ENCODE measurements at regions not wholly inside any gene's neighbourhood (a gene's known extent, or its start where the extent isn't known, plus 50 kb on each side); places are given as distances from the start of the nearest gene placed in this dataset.

DNA sequence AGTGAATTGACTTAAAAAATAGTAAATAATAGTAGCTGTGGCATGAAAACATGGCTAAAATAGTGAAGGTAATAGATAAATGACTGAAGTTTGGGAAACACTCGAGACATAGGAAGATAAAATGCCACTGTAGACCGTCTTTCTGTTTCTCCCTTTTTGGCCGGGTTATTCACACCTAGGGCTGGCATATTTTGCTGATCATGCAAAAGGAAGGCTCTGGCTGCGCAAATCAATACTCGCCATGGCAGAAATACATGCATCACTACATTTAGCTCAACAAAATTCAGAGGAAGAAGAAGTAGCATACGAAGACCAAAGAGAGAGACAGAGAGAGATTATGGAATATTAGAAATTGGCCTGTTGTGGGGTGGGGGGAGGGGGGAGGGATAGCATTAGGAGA, 242.2 kb upstream of the KBTBD8 start:
- H3K4me1 ChIP-seq (ENCODE audit: control insufficient read depth, low read depth, low read length) = no peaks in the 10 kb centered on the region
- H3K9me3 ChIP-seq (ENCODE audit: control insufficient read depth, low read depth, low read length) = no peaks in the 10 kb centered on the region
- no peak overlapping the region for H3K4me3 ChIP-seq (ENCODE audit: low read length)
- no peaks in the 10 kb centered on the region for H3K27me3 ChIP-seq (ENCODE audit: control insufficient read depth, insufficient read depth, low read length)
- H3K36me3 ChIP-seq (ENCODE audit: control insufficient read depth, low read depth, low read length) = no peaks in the 10 kb centered on the region
- H3K27ac ChIP-seq (ENCODE audit: low read length) = no peak overlapping the region
- no peak overlapping the region for H3K9ac ChIP-seq (ENCODE audit: low read length)

DNA sequence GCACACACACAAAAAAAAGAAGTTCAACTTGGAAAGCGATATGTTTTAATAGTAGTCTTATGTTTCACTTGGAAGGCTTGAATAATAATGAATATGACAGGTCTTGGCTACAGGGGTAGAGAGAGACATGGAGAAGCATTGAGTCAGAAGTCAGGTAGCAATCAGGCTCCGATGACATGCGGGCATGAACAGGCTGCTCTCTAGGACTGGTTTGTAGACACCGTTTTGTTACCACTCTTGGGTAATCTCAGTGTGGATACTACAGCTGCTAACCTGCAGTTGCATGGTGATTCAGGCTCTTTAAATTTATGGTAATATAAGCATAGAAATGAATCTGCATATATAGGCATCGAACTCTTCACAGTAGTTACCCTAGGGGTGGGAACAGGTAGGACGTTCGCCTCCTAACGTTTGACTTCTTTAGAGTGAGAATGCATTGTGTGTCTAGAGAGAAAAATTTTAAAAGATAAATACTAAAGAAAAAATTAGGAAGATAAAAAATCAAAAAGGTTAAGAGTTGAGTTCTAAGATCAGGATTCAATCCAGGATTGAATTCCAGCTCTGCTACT, 241.6 kb upstream of the KBTBD8 start:
- Histone ChIP-seq H3K9ac (ENCODE audit: low read length) (no peak overlapping the region), H3K9me3 (ENCODE audit: control insufficient read depth, low read depth, low read length) (no peaks in the 10 kb centered on the region), H3K36me3 (ENCODE audit: control insufficient read depth, low read depth, low read length) (no peaks in the 10 kb centered on the region), H3K4me3 (ENCODE audit: low read length) (no peak overlapping the region), H3K27me3 (ENCODE audit: control insufficient read depth, insufficient read depth, low read length) (no peaks in the 10 kb centered on the region), H3K27ac (ENCODE audit: low read length) (no peak overlapping the region), H3K4me1 (ENCODE audit: control insufficient read depth, low read depth, low read length) (no peaks in the 10 kb centered on the region)

DNA sequence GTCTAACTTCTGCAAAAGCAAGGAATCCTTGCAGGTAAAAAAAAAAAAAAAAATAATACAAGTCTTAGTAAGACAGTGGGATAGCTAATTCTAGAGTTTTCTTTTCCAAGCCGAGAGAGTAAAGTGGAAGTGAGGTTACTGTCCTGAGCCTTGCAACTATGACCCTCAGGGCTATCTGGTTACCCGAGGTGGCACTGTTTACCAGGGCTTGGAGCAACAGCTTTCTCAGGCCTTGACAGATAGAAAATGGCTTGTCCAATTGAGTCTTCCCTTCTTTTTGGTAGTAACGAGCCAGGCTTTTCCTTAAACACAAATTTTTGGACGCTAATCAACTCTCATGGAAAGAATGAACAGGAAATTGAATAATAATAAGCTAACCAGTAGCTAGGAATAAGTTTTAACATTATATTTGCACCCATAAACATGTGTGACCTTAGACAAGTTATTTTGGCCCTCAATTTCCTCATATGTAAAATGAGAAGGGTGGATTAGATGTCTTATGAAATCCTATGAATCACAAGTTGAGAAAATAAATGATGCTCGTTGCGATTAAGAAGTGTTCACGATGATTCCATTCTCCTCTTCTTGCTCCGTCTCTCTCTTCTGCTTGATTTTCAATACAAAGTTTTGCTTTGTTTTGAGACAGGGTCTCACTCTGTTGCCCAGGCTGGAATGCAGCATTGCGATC, 236.9 kb upstream of the KBTBD8 start:
- Histone ChIP-seq H3K4me1 (ENCODE audit: control insufficient read depth, low read depth, low read length) (no peaks in the 10 kb centered on the region), H3K27ac (ENCODE audit: low read length) (no peak overlapping the region), H3K4me3 (ENCODE audit: low read length) (no peak overlapping the region)

DNA sequence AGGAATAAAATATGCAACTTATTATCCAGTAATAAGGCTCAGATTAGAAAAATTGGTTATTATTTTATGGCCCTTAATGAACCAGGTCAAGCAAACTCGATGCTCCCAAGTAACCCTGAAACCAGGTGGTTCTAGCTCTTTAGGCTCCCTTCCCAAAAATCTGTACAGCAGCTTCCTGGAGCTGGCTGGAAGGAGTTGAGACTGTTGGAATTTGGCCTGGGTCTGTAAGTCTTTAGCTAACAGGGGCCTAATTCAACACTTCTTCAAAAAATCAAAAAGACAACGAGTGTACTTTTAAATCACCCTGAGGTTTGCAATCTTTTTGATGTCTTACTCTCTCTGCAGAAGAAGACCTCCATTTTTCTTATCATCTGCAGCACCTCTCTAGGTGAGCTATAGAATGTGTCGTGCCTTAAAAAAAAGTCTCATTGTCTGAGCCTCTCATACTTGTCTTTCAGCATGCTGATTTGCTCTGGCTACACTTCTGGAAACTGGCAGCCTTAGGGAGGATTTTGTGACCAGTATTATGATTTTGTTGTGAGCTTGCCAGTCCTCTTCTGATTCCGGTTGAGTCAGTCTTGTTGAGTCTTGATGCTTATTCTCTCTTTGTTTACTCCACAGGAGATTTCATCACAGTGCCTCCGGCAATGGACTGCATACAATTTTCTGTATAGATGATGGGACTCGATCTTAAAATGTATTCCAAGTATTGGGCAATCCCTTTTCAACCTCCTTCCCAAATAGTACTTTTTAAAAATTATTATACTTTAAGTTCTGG, 235.0 kb upstream of the KBTBD8 start:
- no peak overlapping the region for H3K27ac ChIP-seq (ENCODE audit: low read length)
- no peaks in the 10 kb centered on the region for H3K36me3 ChIP-seq (ENCODE audit: control insufficient read depth, low read depth, low read length)
- H3K9ac ChIP-seq (ENCODE audit: low read length) = no peak overlapping the region
- H3K27me3 ChIP-seq (ENCODE audit: control insufficient read depth, insufficient read depth, low read length) = no peaks in the 10 kb centered on the region
- H3K9me3 ChIP-seq (ENCODE audit: control insufficient read depth, low read depth, low read length) = no peaks in the 10 kb centered on the region
- H3K4me1 ChIP-seq (ENCODE audit: control insufficient read depth, low read depth, low read length) = no peaks in the 10 kb centered on the region
- no peak overlapping the region for H3K4me3 ChIP-seq (ENCODE audit: low read length)

More for the DNA sequence above, 236.9 kb upstream of the KBTBD8 start:
- no peaks in the 10 kb centered on the region for H3K27me3 ChIP-seq (ENCODE audit: control insufficient read depth, insufficient read depth, low read length)
- H3K9me3 ChIP-seq (ENCODE audit: control insufficient read depth, low read depth, low read length) = no peaks in the 10 kb centered on the region
- no peak overlapping the region for H3K9ac ChIP-seq (ENCODE audit: low read length)
- H3K36me3 ChIP-seq (ENCODE audit: control insufficient read depth, low read depth, low read length) = no peaks in the 10 kb centered on the region

DNA sequence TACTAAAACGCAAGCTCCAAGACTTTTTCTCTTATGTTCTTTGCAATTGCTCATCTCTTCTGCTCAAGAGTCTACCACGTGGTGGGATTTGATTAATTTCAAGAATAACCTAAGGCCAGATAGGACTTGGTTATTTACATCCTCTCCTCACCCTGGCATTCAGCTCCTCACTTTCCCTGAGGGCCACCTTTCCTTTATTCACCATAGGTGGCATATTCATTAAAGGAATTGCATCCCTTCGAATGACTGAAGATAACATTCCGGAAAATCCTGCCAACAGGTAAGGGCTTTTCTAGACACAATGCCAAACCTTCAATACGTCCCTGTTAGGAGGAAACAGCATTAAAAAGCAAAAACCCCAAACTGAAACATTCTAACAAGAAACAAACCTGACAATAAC, 220.0 kb upstream of the KBTBD8 start:
- Histone ChIP-seq H3K9ac (ENCODE audit: low read length) (no peak overlapping the region), H3K27me3 (ENCODE audit: control insufficient read depth, insufficient read depth, low read length) (no peaks in the 10 kb centered on the region), H3K9me3 (ENCODE audit: control insufficient read depth, low read depth, low read length) (no peaks in the 10 kb centered on the region), H3K4me3 (ENCODE audit: low read length) (no peak overlapping the region), H3K27ac (ENCODE audit: low read length) (no peak overlapping the region), H3K36me3 (ENCODE audit: control insufficient read depth, low read depth, low read length) (no peaks in the 10 kb centered on the region), H3K4me1 (ENCODE audit: control insufficient read depth, low read depth, low read length) (peaks cover 19% of the 10 kb centered on the region)

DNA sequence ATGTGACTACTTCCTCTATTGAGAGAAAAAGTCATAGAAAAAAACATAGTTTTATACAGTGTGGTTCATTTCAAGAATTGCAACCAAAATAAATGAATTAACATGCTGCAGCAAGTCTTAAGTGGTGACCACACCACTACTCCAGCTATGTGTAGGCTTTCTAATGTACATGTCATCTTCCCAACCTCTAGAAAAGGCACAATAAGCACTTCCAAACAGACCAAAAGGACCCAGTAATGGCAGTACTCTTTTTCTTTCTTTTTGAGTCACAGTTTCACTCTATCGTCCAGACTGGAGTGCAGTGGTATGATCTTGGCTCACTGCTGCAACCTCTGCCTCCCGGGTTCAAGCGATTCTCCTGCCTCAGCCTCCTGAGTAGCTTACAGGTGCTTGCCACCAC, 219.3 kb upstream of the KBTBD8 start:
- no peak overlapping the region for H3K4me3 ChIP-seq (ENCODE audit: low read length)
- no peaks in the 10 kb centered on the region for H3K9me3 ChIP-seq (ENCODE audit: control insufficient read depth, low read depth, low read length)
- no peaks in the 10 kb centered on the region for H3K27me3 ChIP-seq (ENCODE audit: control insufficient read depth, insufficient read depth, low read length)
- H3K4me1 ChIP-seq (ENCODE audit: control insufficient read depth, low read depth, low read length) = peaks cover 19% of the 10 kb centered on the region
- H3K27ac ChIP-seq (ENCODE audit: low read length) = no peak overlapping the region
- H3K9ac ChIP-seq (ENCODE audit: low read length) = no peak overlapping the region
- H3K36me3 ChIP-seq (ENCODE audit: control insufficient read depth, low read depth, low read length) = no peaks in the 10 kb centered on the region

DNA sequence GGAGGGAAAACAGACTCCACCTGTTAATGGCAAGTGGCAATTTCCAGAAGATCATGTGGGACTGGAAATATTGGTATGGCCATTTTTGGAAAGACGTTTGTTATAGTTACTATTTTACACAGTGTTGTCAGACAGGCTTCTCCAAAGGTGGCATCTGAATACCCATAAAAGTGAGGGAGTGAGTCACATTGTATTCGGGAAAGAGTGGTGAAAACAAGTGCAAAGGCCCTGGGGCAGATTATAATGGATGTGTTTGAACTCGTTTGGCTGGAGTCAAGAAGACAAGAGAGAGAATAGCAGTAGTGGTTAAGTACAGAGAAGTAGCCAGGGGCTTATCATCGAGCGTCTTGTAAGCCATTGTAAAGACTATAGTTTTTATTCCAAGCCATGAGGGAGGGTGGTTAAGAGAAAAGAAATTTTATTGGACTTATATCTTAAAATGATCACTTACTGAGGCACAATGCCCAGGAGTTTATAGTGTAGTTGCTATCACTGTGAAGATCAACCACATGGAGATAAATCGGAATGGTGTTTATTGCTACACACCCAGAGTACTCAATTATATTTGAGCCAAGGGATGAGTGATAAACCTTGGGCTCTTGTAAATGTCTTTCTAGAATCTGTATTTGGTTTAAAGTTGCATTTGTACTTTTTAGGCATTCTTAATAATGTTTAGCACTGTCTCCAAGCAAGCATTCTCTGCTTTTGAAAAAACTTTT, 212.8 kb upstream of the KBTBD8 start:
- Histone ChIP-seq H3K9ac (ENCODE audit: low read length) (no peak overlapping the region), H3K27ac (ENCODE audit: low read length) (no peak overlapping the region), H3K4me3 (ENCODE audit: low read length) (no peak overlapping the region), H3K27me3 (ENCODE audit: control insufficient read depth, insufficient read depth, low read length) (no peaks in the 10 kb centered on the region), H3K4me1 (ENCODE audit: control insufficient read depth, low read depth, low read length) (no peaks in the 10 kb centered on the region), H3K36me3 (ENCODE audit: control insufficient read depth, low read depth, low read length) (no peaks in the 10 kb centered on the region), H3K9me3 (ENCODE audit: control insufficient read depth, low read depth, low read length) (no peaks in the 10 kb centered on the region)

DNA sequence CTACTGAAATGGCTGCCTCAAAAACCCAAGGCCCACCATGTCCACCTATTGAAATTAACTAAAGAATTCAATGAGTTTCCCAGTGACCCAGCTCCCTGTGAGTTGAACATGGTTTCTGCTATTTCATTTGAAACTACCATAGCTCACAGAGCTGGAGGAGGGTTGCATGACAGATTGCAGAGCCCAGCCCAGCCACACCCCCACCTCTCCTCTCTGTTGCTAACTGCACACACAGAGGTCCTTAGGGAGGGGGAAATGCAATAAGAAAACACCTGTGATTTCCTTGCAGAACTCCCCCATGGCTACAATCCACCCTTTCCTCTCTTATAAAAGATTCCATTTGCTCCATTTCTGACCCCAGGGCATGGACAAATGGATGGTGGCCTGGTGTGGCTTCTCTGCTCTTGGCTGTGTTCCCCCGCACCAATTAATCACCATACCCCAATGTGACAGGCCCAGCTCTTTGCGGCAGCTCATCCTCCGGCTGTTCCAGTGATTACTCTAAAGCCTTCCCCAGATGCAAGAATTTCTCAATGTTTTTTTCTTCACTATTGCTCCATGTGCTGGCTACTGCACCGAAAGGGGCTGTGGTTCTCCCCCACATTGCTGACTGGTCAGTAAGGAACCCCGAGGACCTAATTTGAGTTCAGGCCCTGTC, 208.4 kb upstream of the KBTBD8 start:
- no peak overlapping the region for H3K4me3 ChIP-seq (ENCODE audit: low read length)
- H3K36me3 ChIP-seq (ENCODE audit: control insufficient read depth, low read depth, low read length) = no peaks in the 10 kb centered on the region
- no peak overlapping the region for H3K27ac ChIP-seq (ENCODE audit: low read length)
- no peaks in the 10 kb centered on the region for H3K4me1 ChIP-seq (ENCODE audit: control insufficient read depth, low read depth, low read length)
- no peak overlapping the region for H3K9ac ChIP-seq (ENCODE audit: low read length)
- H3K27me3 ChIP-seq (ENCODE audit: control insufficient read depth, insufficient read depth, low read length) = no peaks in the 10 kb centered on the region
- H3K9me3 ChIP-seq (ENCODE audit: control insufficient read depth, low read depth, low read length) = no peaks in the 10 kb centered on the region

DNA sequence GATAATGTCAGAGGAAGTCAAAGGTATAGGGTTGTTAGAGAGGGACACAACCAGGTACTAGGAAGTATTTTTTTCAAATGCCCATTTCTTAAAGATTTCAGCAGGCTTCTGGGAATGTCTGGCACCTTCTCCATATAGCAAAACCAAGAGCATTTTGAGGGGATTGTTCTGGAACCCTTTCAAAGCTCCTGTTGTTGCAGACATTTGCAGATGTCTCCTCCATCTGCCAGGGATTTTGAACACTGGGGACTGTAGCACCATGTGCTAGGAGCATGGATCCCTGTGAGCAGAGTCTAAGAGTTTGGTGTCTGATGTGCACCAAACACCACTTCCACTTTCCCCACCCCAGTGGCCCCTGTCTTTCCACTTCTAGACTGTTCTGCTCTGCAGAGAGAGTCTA, 206.0 kb upstream of the KBTBD8 start:
- H3K27me3 ChIP-seq (ENCODE audit: control insufficient read depth, insufficient read depth, low read length) = no peaks in the 10 kb centered on the region
- no peaks in the 10 kb centered on the region for H3K4me1 ChIP-seq (ENCODE audit: control insufficient read depth, low read depth, low read length)
- H3K9me3 ChIP-seq (ENCODE audit: control insufficient read depth, low read depth, low read length) = peaks cover 4% of the 10 kb centered on the region
- H3K4me3 ChIP-seq (ENCODE audit: low read length) = no peak overlapping the region
- no peak overlapping the region for H3K9ac ChIP-seq (ENCODE audit: low read length)
- H3K36me3 ChIP-seq (ENCODE audit: control insufficient read depth, low read depth, low read length) = no peaks in the 10 kb centered on the region
- H3K27ac ChIP-seq (ENCODE audit: low read length) = no peak overlapping the region

DNA sequence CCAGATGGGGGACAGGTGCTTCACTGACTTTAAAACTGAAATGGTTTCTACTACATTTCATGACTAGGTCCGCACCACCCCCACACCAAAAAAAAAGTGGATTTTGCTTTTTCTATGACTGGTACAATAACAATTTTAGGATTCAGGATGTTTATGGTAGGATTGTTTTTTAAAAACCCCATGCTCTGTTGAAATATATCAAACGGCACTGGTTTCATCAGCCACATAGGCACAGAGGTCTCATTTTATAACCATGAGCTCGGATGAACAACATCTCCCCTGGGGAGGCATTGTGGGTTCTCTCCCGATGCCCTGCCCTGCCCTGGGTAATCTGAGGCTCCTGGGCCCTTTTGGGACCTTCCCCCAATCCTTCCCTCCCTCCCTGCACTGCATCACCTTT, 202.7 kb upstream of the KBTBD8 start:
- H3K36me3 ChIP-seq (ENCODE audit: control insufficient read depth, low read depth, low read length) = no peaks in the 10 kb centered on the region
- H3K9ac ChIP-seq (ENCODE audit: low read length) = no peak overlapping the region
- no peak overlapping the region for H3K27ac ChIP-seq (ENCODE audit: low read length)
- peaks cover 7% of the 10 kb centered on the region for H3K9me3 ChIP-seq (ENCODE audit: control insufficient read depth, low read depth, low read length)
- H3K4me1 ChIP-seq (ENCODE audit: control insufficient read depth, low read depth, low read length) = peaks cover 14% of the 10 kb centered on the region
- H3K27me3 ChIP-seq (ENCODE audit: control insufficient read depth, insufficient read depth, low read length) = no peaks in the 10 kb centered on the region
- H3K4me3 ChIP-seq (ENCODE audit: low read length) = no peak overlapping the region

DNA sequence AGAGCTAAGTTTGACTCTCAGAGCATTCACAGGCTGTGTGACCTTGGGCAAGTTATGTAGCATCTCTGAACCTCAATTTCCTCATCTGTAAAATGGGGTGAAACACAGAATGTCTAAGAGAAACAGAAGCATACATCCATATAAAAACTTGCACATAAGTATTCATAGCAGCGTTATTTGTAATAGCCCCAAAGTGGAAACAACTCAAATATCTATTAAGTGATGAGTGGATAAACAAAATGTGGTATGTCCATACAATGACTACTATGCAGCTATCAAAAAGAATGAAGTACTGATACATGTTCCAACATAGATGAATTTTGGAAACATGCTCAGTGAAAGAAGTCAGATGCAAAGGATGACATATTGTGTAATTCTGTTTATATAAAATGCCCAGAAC, 201.8 kb upstream of the KBTBD8 start:
- H3K27ac ChIP-seq (ENCODE audit: low read length) = no peak overlapping the region
- H3K36me3 ChIP-seq (ENCODE audit: control insufficient read depth, low read depth, low read length) = no peaks in the 10 kb centered on the region
- peaks cover 14% of the 10 kb centered on the region for H3K4me1 ChIP-seq (ENCODE audit: control insufficient read depth, low read depth, low read length)
- no peak overlapping the region for H3K4me3 ChIP-seq (ENCODE audit: low read length)
- H3K9me3 ChIP-seq (ENCODE audit: control insufficient read depth, low read depth, low read length) = peaks cover 7% of the 10 kb centered on the region
- H3K27me3 ChIP-seq (ENCODE audit: control insufficient read depth, insufficient read depth, low read length) = no peaks in the 10 kb centered on the region
- H3K9ac ChIP-seq (ENCODE audit: low read length) = no peak overlapping the region
